ENCODE measurements at regions not wholly inside any gene's neighbourhood (a gene's known extent, or its start where the extent isn't known, plus 50 kb on each side); places are given as distances from the start of the nearest gene placed in this dataset.

- TF ChIP-seq ZNF48 (tag by site-specific recombination; IDR thresholded peaks at IDR 0.05) (no peak), CTCF (tag by site-specific recombination; IDR thresholded peaks at IDR 0.05) (no peak), ZNF24 (tag by site-specific recombination; IDR thresholded peaks at IDR 0.05) (no peak), ZNF473 (tag by site-specific recombination; IDR thresholded peaks at IDR 0.05) (no peak), ZBTB49 (tag by site-specific recombination; IDR thresholded peaks at IDR 0.05; ENCODE audit: low read depth) (no peak), YY1 (tag by site-specific recombination; IDR thresholded peaks at IDR 0.05) (no peak), YY2 (tag by site-specific recombination; IDR thresholded peaks at IDR 0.05) (no peak)
- TF ChIP-seq, protein P1, sequence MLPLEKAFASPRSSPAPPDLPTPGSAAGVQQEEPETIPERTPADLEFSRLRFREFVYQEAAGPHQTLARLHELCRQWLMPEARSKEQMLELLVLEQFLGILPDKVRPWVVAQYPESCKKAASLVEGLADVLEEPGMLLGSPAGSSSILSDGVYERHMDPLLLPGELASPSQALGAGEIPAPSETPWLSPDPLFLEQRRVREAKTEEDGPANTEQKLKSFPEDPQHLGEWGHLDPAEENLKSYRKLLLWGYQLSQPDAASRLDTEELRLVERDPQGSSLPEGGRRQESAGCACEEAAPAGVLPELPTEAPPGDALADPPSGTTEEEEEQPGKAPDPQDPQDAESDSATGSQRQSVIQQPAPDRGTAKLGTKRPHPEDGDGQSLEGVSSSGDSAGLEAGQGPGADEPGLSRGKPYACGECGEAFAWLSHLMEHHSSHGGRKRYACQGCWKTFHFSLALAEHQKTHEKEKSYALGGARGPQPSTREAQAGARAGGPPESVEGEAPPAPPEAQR (tag by site-specific recombination; IDR thresholded peaks at IDR 0.05), result no peak
Observed at GRCh38 chr9:12880406-12881015, 105.7 kb downstream of the LURAP1L start.
